Nephron progenitor cell (in vitro differentiated cells): ENCODE measurements at regions not wholly inside any gene's neighbourhood (a gene's known extent, or its start where the extent isn't known, plus 50 kb on each side); places are given as distances from the start of the nearest gene placed in this dataset.

Source experiments
- DNase-seq: peaks from one replicate; pipeline ENCODE4 v3.0.0; 2021
- H3K27ac Mint-ChIP-seq: 2 replicates; pipeline ENCODE4 v1.8.0; 2021; ENCODE audit warnings: mild to moderate bottlenecking, moderate library complexity, mixed read lengths
- H3K27me3 Mint-ChIP-seq: 2 replicates; pipeline ENCODE4 v1.8.0; 2021; ENCODE audit warnings: mild to moderate bottlenecking, low read depth, mixed read lengths; ENCODE audit not compliant: poor library complexity
- H3K36me3 Mint-ChIP-seq: 2 replicates; pipeline ENCODE4 v1.8.0; 2021; ENCODE audit warnings: low read depth, mixed read lengths
- H3K4me1 Mint-ChIP-seq: 2 replicates; pipeline ENCODE4 v1.8.0; 2021; ENCODE audit warnings: mixed read lengths
- H3K4me3 Mint-ChIP-seq: 2 replicates; pipeline ENCODE4 v1.8.0; 2021; ENCODE audit warnings: mild to moderate bottlenecking, moderate library complexity, mixed read lengths
- H3K9me3 Mint-ChIP-seq: 2 replicates; pipeline ENCODE4 v1.8.0; 2021; ENCODE audit warnings: mild to moderate bottlenecking, moderate library complexity, mixed read lengths
- CTCF ChIP-seq: fragments of 200-600 bp; sonication (generic); IDR thresholded peaks from 2 replicates; pipeline ENCODE4 v1.5.0; 2021; ENCODE audit warnings: antibody characterized with exemption

GRCh38 chr10:3293581-3294431, 121.2 kb upstream of the PITRM1 start:
- TF ChIP-seq CTCF: no peak
- Mint-ChIP-seq H3K27me3 (peaks cover 22% of the 10 kb centered on the region), H3K9me3 (no peaks in the 10 kb centered on the region), H3K4me3 (peak overlapping the region; percentile 56), H3K4me1 (peaks cover 52% of the 10 kb centered on the region), H3K27ac (peak overlapping the region; percentile 95), H3K36me3 (no peaks in the 10 kb centered on the region)
- peak; percentile 21 for DNase-seq

GRCh38 chr10:3292636-3293035, 120.1 kb upstream of the PITRM1 start:
- no peak for DNase-seq
- no peaks in the 10 kb centered on the region for H3K9me3 Mint-ChIP-seq
- H3K27ac Mint-ChIP-seq: peak overlapping the region; percentile 92
- no peak for TF ChIP-seq CTCF
- no peaks in the 10 kb centered on the region for H3K36me3 Mint-ChIP-seq
- peaks cover 52% of the 10 kb centered on the region for H3K4me1 Mint-ChIP-seq
- H3K4me3 Mint-ChIP-seq: peak overlapping the region; percentile 66
- peaks cover 23% of the 10 kb centered on the region for H3K27me3 Mint-ChIP-seq

GRCh38 chr10:3290550-3290949, 118.0 kb upstream of the PITRM1 start:
- Mint-ChIP-seq H3K4me3 (no peak overlapping the region), H3K9me3 (no peaks in the 10 kb centered on the region), H3K4me1 (peaks cover 47% of the 10 kb centered on the region), H3K27me3 (peaks cover 20% of the 10 kb centered on the region), H3K27ac (no peak overlapping the region), H3K36me3 (no peaks in the 10 kb centered on the region)
- DNase-seq: no peak
- no peak for TF ChIP-seq CTCF

- H3K9me3 Mint-ChIP-seq: no peaks in the 10 kb centered on the region
- DNase-seq: no peak
- peaks cover 26% of the 10 kb centered on the region for H3K4me1 Mint-ChIP-seq
- no peaks in the 10 kb centered on the region for H3K36me3 Mint-ChIP-seq
- no peak overlapping the region for H3K4me3 Mint-ChIP-seq
- TF ChIP-seq CTCF: no peak
- no peak overlapping the region for H3K27ac Mint-ChIP-seq
- H3K27me3 Mint-ChIP-seq: peaks cover 21% of the 10 kb centered on the region
These were observed 115.2 kb upstream of the PITRM1 start for GRCh38 chr10:3287572-3288445.

GRCh38 chr10:3282674-3283017, 110.1 kb upstream of the PITRM1 start:
- Mint-ChIP-seq H3K27me3 (peaks cover 11% of the 10 kb centered on the region), H3K9me3 (no peaks in the 10 kb centered on the region), H3K36me3 (no peaks in the 10 kb centered on the region), H3K27ac (no peak overlapping the region), H3K4me1 (peaks cover 21% of the 10 kb centered on the region), H3K4me3 (no peak overlapping the region)
- TF ChIP-seq CTCF: no peak
- no peak for DNase-seq
